GM23248 (cell line): ENCODE measurements at regions not wholly inside any gene's neighbourhood (a gene's known extent, or its start where the extent isn't known, plus 50 kb on each side); places are given as distances from the start of the nearest gene placed in this dataset.

Experiments used
- DNase-seq: peaks from one replicate; pipeline ENCODE4 v3.0.0-alpha.2; 2015
- H2AFZ ChIP-seq: fragments of 200-600 bp; sonication (generic); 2 replicates; pipeline ENCODE4 v1.6.1; 2016; ENCODE audit warnings: antibody characterized with exemption
- H3F3A ChIP-seq: fragments of 200-600 bp; sonication (generic); 2 replicates; pipeline ENCODE4 v1.6.1; 2016; ENCODE audit warnings: mild to moderate bottlenecking, antibody characterized with exemption, mixed run types; ENCODE audit not compliant: insufficient read depth
- H3K27ac ChIP-seq: fragments of 200-600 bp; sonication (generic); 2 replicates; pipeline ENCODE4 v1.5.1; 2016; ENCODE audit warnings: mild to moderate bottlenecking
- H3K27me3 ChIP-seq: fragments of 200-600 bp; sonication (generic); replicated peaks from 2 replicates; pipeline ENCODE4 v1.6.1; 2016; ENCODE audit warnings: mild to moderate bottlenecking; ENCODE audit not compliant: insufficient read depth
- H3K36me3 ChIP-seq: fragments of 200-600 bp; sonication (generic); 2 replicates; pipeline ENCODE4 v1.6.1; 2016; ENCODE audit warnings: low read depth, mild to moderate bottlenecking
- H3K4me1 ChIP-seq: fragments of 200-600 bp; sonication (generic); 2 replicates; pipeline ENCODE4 v1.6.1; 2016; ENCODE audit warnings: mild to moderate bottlenecking; ENCODE audit not compliant: insufficient read depth
- H3K4me2 ChIP-seq: fragments of 200-600 bp; sonication (generic); one replicate; pipeline ENCODE4 v1.6.1; 2016; ENCODE audit warnings: mild to moderate bottlenecking; ENCODE audit not compliant: unreplicated experiment
- H3K4me3 ChIP-seq: fragments of 200-600 bp; sonication (generic); 2 replicates; pipeline ENCODE4 v1.5.1; 2016; ENCODE audit warnings: mild to moderate bottlenecking
- H3K79me2 ChIP-seq: fragments of 200-600 bp; sonication (generic); 2 replicates; pipeline ENCODE4 v1.6.1; 2016; ENCODE audit warnings: mild to moderate bottlenecking; ENCODE audit not compliant: insufficient read depth
- H3K9ac ChIP-seq: fragments of 200-600 bp; sonication (generic); 2 replicates; pipeline ENCODE4 v1.6.1; 2016; ENCODE audit warnings: mild to moderate bottlenecking
- H3K9me2 ChIP-seq: fragments of 200-600 bp; sonication (generic); 2 replicates; pipeline ENCODE4 v1.6.1; 2016; ENCODE audit warnings: mixed run types, mild to moderate bottlenecking, moderate library complexity; ENCODE audit not compliant: insufficient read depth
- H3K9me3 ChIP-seq: fragments of 200-600 bp; sonication (generic); one replicate; pipeline ENCODE4 v1.6.1; 2017; ENCODE audit warnings: low read depth
- H4K20me1 ChIP-seq: fragments of 200-600 bp; sonication (generic); 2 replicates; pipeline ENCODE4 v1.6.0; 2016; ENCODE audit not compliant: insufficient read depth
- EZH2 ChIP-seq: fragments of 200-600 bp; sonication (generic); IDR thresholded peaks from 2 replicates; pipeline ENCODE4 v1.6.1; 2018; ENCODE audit warnings: antibody characterized with exemption, mild to moderate bottlenecking; ENCODE audit not compliant: insufficient read depth, poor library complexity, severe bottlenecking
- EZH2phosphoT487 ChIP-seq: fragments of 200-600 bp; sonication (generic); IDR thresholded peaks from 2 replicates; pipeline ENCODE4 v1.6.1; 2018; ENCODE audit warnings: antibody characterized with exemption, moderate library complexity, mild to moderate bottlenecking, low read depth; ENCODE audit not compliant: insufficient read depth
- WGBS, 2 experiments: methylation state at CpG; one replicate each; pipeline ENCODE4 v1.1.6; 2015 to 2017; ENCODE audit warnings: low lambda C conversion rate in 2 of 2, low coverage in 1 of 2; ENCODE audit errors: missing lambda C conversion rate in 2 of 2; 5-methylcytosine and 5-hydroxymethylcytosine counted together
- in situ Hi-C: fragments of 300-500 bp; cut with MboI; formaldehyde crosslinking; loops from 2 replicates; pipeline ENCODE4 v1.15.0; 2020

DNA sequence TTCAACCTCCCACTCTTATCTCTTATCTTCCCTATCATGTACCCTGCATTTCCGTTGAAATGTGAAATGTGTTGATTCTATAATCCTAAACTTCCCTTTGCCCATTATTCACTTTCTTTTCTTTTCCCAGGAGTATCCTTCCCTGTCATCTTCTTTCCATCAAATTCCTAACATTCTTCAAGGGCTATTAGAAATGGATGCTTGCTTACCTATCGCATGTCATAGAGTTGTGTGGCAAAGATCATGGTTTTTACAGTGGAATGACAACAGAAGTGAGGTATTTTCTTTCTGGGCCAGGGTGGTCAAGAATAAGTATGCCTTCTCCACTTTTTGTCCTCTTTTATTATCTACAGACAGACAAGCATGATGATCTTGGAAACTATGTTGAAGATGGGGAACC lies 124.4 kb upstream of the SLC5A12 start:
- in situ Hi-C loops: loop anchor here (10.0 kb wide), 1 partner anchor 61 kb away; no protein-coding TSS in a partner anchor
- Histone ChIP-seq H3K27me3 (no peaks in the 10 kb centered on the region), H3K4me1 (peaks cover 65% of the 10 kb centered on the region), H3K9ac (no peak overlapping the region), H3K4me3 (no peak overlapping the region), H3K79me2 (no peaks in the 10 kb centered on the region), H3K36me3 (no peaks in the 10 kb centered on the region), H3K9me2 (no peaks in the 10 kb centered on the region; the same call in 1 of the 2 replicates), H4K20me1 (no peaks in the 10 kb centered on the region), H2AFZ (no peak overlapping the region), H3K27ac (no peak overlapping the region), H3F3A (peaks cover 28% of the 10 kb centered on the region), H3K9me3 (no peaks in the 10 kb centered on the region), H3K4me2 (no peak overlapping the region)
- DNase-seq: no peak
- TF ChIP-seq EZH2phosphoT487 (no peak), EZH2 (no peak)
- WGBS, 2 experiments: 91 to 98% methylated on average over 2 of the region's 2 CpGs

DNA sequence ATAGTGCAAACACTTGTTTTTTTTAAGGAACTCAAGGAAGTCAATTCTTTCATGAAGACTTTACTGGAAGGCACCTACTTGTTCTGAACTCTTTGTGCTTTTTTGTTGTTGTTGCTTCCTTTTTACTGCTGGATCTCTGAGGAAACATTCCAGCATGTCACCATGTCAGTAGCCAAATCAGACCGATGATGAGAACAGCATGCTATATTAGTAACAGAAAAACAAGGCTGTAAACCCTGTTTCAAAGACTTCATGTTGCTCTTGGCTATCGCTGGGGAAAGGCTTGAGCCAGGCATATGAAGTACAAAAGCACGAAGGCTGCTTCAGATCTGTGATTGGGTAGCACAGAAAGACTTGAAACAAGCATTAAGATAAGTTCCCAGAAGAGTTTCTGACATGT lies 125.6 kb upstream of the SLC5A12 start:
- peak overlapping the region; percentile 27; the same call in 1 of the 2 replicates for H2AFZ ChIP-seq
- in situ Hi-C loops: loop anchor here (10.0 kb wide), 1 partner anchor 63 kb away; no protein-coding TSS in a partner anchor
- H3K9ac ChIP-seq: no peak overlapping the region
- H3K27me3 ChIP-seq: no peaks in the 10 kb centered on the region
- no peak overlapping the region for H3K4me2 ChIP-seq
- peaks cover 18% of the 10 kb centered on the region for H3F3A ChIP-seq
- WGBS, 2 experiments: 12 to 16% methylated on average over 3 of the region's 3 CpGs
- H4K20me1 ChIP-seq: no peaks in the 10 kb centered on the region
- peaks cover 54% of the 10 kb centered on the region for H3K4me1 ChIP-seq
- no peak for TF ChIP-seq EZH2phosphoT487
- TF ChIP-seq EZH2: no peak
- H3K9me3 ChIP-seq: no peaks in the 10 kb centered on the region
- no peaks in the 10 kb centered on the region for H3K79me2 ChIP-seq
- no peaks in the 10 kb centered on the region for H3K36me3 ChIP-seq
- peak; percentile 17 for DNase-seq
- no peaks in the 10 kb centered on the region; the same call in 1 of the 2 replicates for H3K9me2 ChIP-seq
- H3K4me3 ChIP-seq: no peak overlapping the region
- H3K27ac ChIP-seq: no peak overlapping the region

- no peak overlapping the region for H3K9ac ChIP-seq
- H3F3A ChIP-seq: peaks cover 12% of the 10 kb centered on the region
- no peak overlapping the region for H3K27ac ChIP-seq
- no peak for DNase-seq
- no peaks in the 10 kb centered on the region for H3K79me2 ChIP-seq
- H4K20me1 ChIP-seq: no peaks in the 10 kb centered on the region
- H3K4me3 ChIP-seq: no peak overlapping the region
- TF ChIP-seq EZH2phosphoT487 (no peak), EZH2 (no peak)
- H3K4me2 ChIP-seq: no peak overlapping the region
- peak overlapping the region; percentile 27; the same call in 1 of the 2 replicates for H2AFZ ChIP-seq
- no peaks in the 10 kb centered on the region for H3K36me3 ChIP-seq
- H3K9me3 ChIP-seq: no peaks in the 10 kb centered on the region
- H3K9me2 ChIP-seq: no peaks in the 10 kb centered on the region; the same call in 1 of the 2 replicates
- in situ Hi-C loops: loop anchor here (10.0 kb wide), 1 partner anchor 63 kb away; no protein-coding TSS in a partner anchor
- 14 to 17% methylated on average over 1 of the region's 1 CpG for WGBS, 2 experiments
- peaks cover 49% of the 10 kb centered on the region for H3K4me1 ChIP-seq
- H3K27me3 ChIP-seq: no peaks in the 10 kb centered on the region
Measured at GRCh38 chr11:26847977-26848376, 126.1 kb upstream of the SLC5A12 start.

GRCh38 chr11:26849036-26849435 lies 127.2 kb upstream of the SLC5A12 start:
- no peak for DNase-seq
- WGBS, 2 experiments: 29 to 33% methylated on average over 5 of the region's 5 CpGs
- H3K36me3 ChIP-seq: no peaks in the 10 kb centered on the region
- no peaks in the 10 kb centered on the region for H3K27me3 ChIP-seq
- no peak overlapping the region for H3K27ac ChIP-seq
- no peaks in the 10 kb centered on the region for H4K20me1 ChIP-seq
- TF ChIP-seq EZH2 (no peak), EZH2phosphoT487 (no peak)
- 0 out of 2 replicates have a peak overlapping the region, but pooled peaks have one; percentile 51 for H2AFZ ChIP-seq
- no peak overlapping the region for H3K4me3 ChIP-seq
- no peak overlapping the region for H3K9ac ChIP-seq
- no peaks in the 10 kb centered on the region for H3K9me3 ChIP-seq
- no peak overlapping the region for H3K4me2 ChIP-seq
- H3F3A ChIP-seq: peaks cover 2% of the 10 kb centered on the region; the same call in 1 of the 2 replicates
- in situ Hi-C loops: loop anchor here (10.0 kb wide), 1 partner anchor 64 kb away; no protein-coding TSS in a partner anchor
- peaks cover 38% of the 10 kb centered on the region for H3K4me1 ChIP-seq
- H3K9me2 ChIP-seq: no peaks in the 10 kb centered on the region; the same call in 1 of the 2 replicates
- H3K79me2 ChIP-seq: no peaks in the 10 kb centered on the region
